Vagina (tissue), 2 donors: ENCODE measurements at regions not wholly inside any gene's neighbourhood (a gene's known extent, or its start where the extent isn't known, plus 50 kb on each side); places are given as distances from the start of the nearest gene placed in this dataset.

Source experiments
- DNase-seq, 2 donors: peaks; one replicate each; pipeline ENCODE4 v3.0.0-alpha.2; 2017; ENCODE audit errors: extremely low spot score in 2 of 2
- H3K27ac ChIP-seq: fragments of 200-600 bp; sonication (generic); one replicate; pipeline ENCODE4 v1.5.1; 2019
- H3K27me3 ChIP-seq: fragments of 200-600 bp; sonication (generic); one replicate; pipeline ENCODE4 v1.5.1; 2019
- H3K36me3 ChIP-seq, 2 donors: fragments of 200-600 bp; sonication (generic); one replicate each; pipeline ENCODE4 v1.5.1; 2017 to 2019
- H3K4me1 ChIP-seq: fragments of 200-600 bp; sonication (generic); one replicate; pipeline ENCODE4 v1.5.1; 2019
- H3K4me3 ChIP-seq, 2 donors: fragments of 200-600 bp; sonication (generic); 1 replicate in 1 of 2; 2 replicates in 1 of 2; pipeline ENCODE4 v1.5.1; 2016 to 2019
- H3K9me3 ChIP-seq: fragments of 200-600 bp; sonication (generic); one replicate; pipeline ENCODE4 v1.5.1; 2019
- POLR2A ChIP-seq, 2 donors: fragments of 450-650 bp; IDR thresholded peaks; one replicate each; pipeline ENCODE4 v1.6.1; 2017; ENCODE audit warnings: antibody characterized with exemption in 2 of 2, mild to moderate bottlenecking in 2 of 2, moderate library complexity in 2 of 2
- POLR2AphosphoS5 ChIP-seq, 2 donors: sonication (generic); formaldehyde crosslinking; IDR thresholded peaks; one replicate each; pipeline ENCODE4 v1.9.0; 2017; ENCODE audit warnings: antibody characterized with exemption in 2 of 2, mild to moderate bottlenecking in 2 of 2, low read depth in 1 of 2; ENCODE audit not compliant: insufficient read depth in 1 of 2
- intact Hi-C: fragments of 100-400 bp; cut with DNase I; formaldehyde crosslinking; loops from one replicate; pipeline ENCODE4 v1.15.1; 2023
- TF ChIP-seq, protein P1 (sequence below), 3 experiments: fragments of 450-650 bp in 2 of 3; fragments of 200-600 bp in 1 of 3; sonication (generic) in 1 of 3; IDR thresholded peaks; one replicate each; pipeline ENCODE4 v1.5.1; 2017 to 2019; ENCODE audit warnings: antibody characterized with exemption in 3 of 3, mild to moderate bottlenecking in 2 of 3, moderate library complexity in 2 of 3

- Histone ChIP-seq H3K27me3 (no peaks in the 10 kb centered on the region), H3K4me1 (no peaks in the 10 kb centered on the region), H3K27ac (no peak overlapping the region), H3K9me3 (no peaks in the 10 kb centered on the region), H3K36me3 (no peaks in the 10 kb centered on the region), H3K4me3 (no peak overlapping the region)
- intact Hi-C loops: no loop called here
- TF ChIP-seq, protein P1, sequence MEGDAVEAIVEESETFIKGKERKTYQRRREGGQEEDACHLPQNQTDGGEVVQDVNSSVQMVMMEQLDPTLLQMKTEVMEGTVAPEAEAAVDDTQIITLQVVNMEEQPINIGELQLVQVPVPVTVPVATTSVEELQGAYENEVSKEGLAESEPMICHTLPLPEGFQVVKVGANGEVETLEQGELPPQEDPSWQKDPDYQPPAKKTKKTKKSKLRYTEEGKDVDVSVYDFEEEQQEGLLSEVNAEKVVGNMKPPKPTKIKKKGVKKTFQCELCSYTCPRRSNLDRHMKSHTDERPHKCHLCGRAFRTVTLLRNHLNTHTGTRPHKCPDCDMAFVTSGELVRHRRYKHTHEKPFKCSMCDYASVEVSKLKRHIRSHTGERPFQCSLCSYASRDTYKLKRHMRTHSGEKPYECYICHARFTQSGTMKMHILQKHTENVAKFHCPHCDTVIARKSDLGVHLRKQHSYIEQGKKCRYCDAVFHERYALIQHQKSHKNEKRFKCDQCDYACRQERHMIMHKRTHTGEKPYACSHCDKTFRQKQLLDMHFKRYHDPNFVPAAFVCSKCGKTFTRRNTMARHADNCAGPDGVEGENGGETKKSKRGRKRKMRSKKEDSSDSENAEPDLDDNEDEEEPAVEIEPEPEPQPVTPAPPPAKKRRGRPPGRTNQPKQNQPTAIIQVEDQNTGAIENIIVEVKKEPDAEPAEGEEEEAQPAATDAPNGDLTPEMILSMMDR (IDR thresholded peaks at IDR 0.05): no peak
- TF ChIP-seq POLR2A (IDR thresholded peaks at IDR 0.05) (no peak), POLR2AphosphoS5 (IDR thresholded peaks at IDR 0.05; ENCODE audit: insufficient read depth in 1 of 2, low read depth in 1 of 2) (no peak)
- no peak for DNase-seq
Measured at GRCh38 chr3:156620901-156621300, 53.5 kb upstream of the TIPARP start.

GRCh38 chr3:156620260-156620659 lies 54.1 kb upstream of the TIPARP start:
- Histone ChIP-seq H3K9me3 (no peaks in the 10 kb centered on the region), H3K27ac (no peak overlapping the region), H3K4me1 (no peaks in the 10 kb centered on the region), H3K27me3 (no peaks in the 10 kb centered on the region), H3K4me3 (no peak overlapping the region), H3K36me3 (no peaks in the 10 kb centered on the region)
- intact Hi-C loops: no loop called here
- TF ChIP-seq POLR2A (IDR thresholded peaks at IDR 0.05) (no peak), POLR2AphosphoS5 (IDR thresholded peaks at IDR 0.05; ENCODE audit: insufficient read depth in 1 of 2, low read depth in 1 of 2) (no peak)
- TF ChIP-seq, protein P1 (IDR thresholded peaks at IDR 0.05): no peak
- DNase-seq: no peak

- Histone ChIP-seq H3K27me3 (no peaks in the 10 kb centered on the region), H3K4me1 (no peaks in the 10 kb centered on the region), H3K9me3 (no peaks in the 10 kb centered on the region), H3K4me3 (no peak overlapping the region), H3K36me3 (no peaks in the 10 kb centered on the region), H3K27ac (no peak overlapping the region)
- intact Hi-C loops: no loop called here
- no peak for DNase-seq
- no peak for TF ChIP-seq POLR2AphosphoS5 (IDR thresholded peaks at IDR 0.05; ENCODE audit: insufficient read depth in 1 of 2, low read depth in 1 of 2)
- no peak for TF ChIP-seq POLR2A (IDR thresholded peaks at IDR 0.05)
- TF ChIP-seq, protein P1 (IDR thresholded peaks at IDR 0.05): no peak
Measured at GRCh38 chr3:156619376-156619775, 55.0 kb upstream of the TIPARP start.

- no peaks in the 10 kb centered on the region for H3K4me1 ChIP-seq
- intact Hi-C loops: no loop called here
- H3K27me3 ChIP-seq: no peaks in the 10 kb centered on the region
- no peaks in the 10 kb centered on the region for H3K36me3 ChIP-seq
- no peak overlapping the region for H3K4me3 ChIP-seq
- DNase-seq: no peak
- H3K27ac ChIP-seq: no peak overlapping the region
- no peaks in the 10 kb centered on the region for H3K9me3 ChIP-seq
- TF ChIP-seq POLR2A (IDR thresholded peaks at IDR 0.05): no peak
- no peak for TF ChIP-seq POLR2AphosphoS5 (IDR thresholded peaks at IDR 0.05; ENCODE audit: insufficient read depth in 1 of 2, low read depth in 1 of 2)
- TF ChIP-seq, protein P1 (IDR thresholded peaks at IDR 0.05): no peak
Measured at GRCh38 chr3:156617781-156618180, 56.6 kb upstream of the TIPARP start.

- Histone ChIP-seq H3K4me1 (no peaks in the 10 kb centered on the region), H3K27ac (no peak overlapping the region), H3K9me3 (no peaks in the 10 kb centered on the region), H3K36me3 (no peaks in the 10 kb centered on the region), H3K4me3 (no peak overlapping the region), H3K27me3 (no peaks in the 10 kb centered on the region)
- DNase-seq: no peak
- TF ChIP-seq POLR2AphosphoS5 (IDR thresholded peaks at IDR 0.05; ENCODE audit: insufficient read depth in 1 of 2, low read depth in 1 of 2) (no peak), POLR2A (IDR thresholded peaks at IDR 0.05) (no peak)
- TF ChIP-seq, protein P1 (IDR thresholded peaks at IDR 0.05): no peak
- intact Hi-C loops: no loop called here
Measured at GRCh38 chr3:156617145-156617544, 57.2 kb upstream of the TIPARP start.
